CD4-positive, alpha-beta T cell treated with Interleukin-2 at 100 ng/mL for 4 hours (primary cell): ENCODE measurements at regions not wholly inside any gene's neighbourhood (a gene's known extent, or its start where the extent isn't known, plus 50 kb on each side); places are given as distances from the start of the nearest gene placed in this dataset.

ENCODE experiments used
- DNase-seq: peaks from one replicate; pipeline ENCODE4 v3.0.0-alpha.2; 2020; ENCODE audit warnings: low spot score

DNA sequence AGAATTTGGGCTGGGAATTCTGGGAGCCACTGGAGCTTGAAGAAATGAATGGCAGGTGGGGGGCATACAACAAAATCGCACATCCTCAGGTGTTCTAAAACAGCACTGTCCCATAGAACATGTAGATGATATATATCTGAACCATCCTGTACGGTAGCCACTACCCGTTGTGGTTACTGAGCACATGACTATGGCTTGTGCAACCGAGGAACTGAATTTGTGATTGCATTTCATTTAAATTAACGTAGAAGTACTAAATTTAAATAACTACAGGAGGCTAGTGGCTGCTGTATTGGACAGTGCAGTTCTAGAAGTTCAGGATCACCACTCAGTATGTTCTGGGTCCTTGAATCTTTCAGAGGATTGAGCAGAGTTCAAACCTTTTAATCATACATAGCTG lies 172.4 kb downstream of the PHETA1 start:
- DNase-seq = no peak

DNA sequence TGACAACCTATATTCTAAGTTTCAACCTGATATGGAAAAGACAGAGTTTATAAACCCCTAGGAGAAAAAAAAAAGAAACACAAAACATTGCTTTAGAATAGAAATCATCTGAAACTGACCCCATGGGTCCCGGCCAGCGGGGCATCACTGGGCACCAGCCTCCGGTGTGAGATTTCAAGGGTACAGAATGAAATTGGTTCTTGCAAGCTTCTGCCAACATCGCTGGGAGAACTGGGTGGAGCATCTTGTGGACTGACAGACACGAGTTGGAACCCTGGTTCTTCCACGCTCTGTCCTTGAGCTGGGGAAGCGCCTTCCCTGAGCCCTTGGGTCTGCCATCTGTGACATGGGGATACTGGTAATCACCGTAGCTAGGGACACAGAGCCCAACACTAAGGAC lies 173.6 kb downstream of the PHETA1 start:
- no peak for DNase-seq

DNA sequence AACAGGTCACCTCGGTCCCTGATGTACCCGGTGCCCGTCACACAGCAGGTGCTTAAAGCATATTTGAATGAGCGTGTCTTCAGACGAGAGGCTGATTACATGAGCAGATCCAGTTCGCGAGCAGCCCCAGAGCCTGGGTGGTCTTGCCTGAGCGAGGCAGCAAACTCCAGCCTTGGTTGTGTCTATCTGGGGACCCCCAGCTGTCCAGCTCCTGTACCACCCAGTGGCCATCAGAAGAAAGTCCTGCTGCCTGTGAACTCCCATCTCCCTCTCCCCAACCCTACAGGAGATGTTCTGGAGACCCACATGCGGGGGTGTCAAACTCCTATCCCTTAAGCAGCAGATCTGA lies 174.2 kb downstream of the PHETA1 start:
- DNase-seq = no peak

DNA sequence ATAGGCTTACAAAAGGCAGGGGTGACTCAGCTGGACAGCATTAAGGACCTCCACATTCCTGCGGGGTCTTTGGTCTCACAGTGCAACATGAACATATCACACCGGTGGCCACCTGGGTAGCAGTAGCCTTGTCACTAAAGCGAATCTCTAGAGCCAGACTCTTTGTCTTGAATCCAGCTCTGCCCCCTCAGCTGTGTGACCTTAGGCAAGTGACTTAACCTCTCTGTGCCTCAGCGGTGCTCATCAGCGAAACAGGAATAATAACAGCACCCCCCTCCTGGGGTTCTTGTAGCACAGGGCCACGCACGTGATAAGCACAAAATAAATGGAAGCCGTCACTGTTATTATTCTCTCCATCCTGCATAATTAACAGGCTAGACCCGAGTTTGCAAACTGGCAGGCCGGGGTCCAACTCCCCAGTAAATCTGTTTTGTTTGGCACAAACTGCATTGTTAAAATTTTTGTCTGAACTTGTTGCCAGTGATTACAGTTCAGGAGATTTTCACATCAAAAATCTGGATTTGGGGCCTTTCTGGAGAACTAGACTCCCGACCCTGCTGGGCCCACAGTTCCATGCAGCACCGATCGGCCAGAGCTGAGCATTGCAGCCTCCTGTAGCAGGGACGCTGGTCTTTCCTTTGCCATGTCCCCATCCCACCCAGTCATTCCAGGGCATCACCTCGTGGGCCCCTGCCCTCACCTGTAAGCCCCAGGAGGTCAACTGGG lies 174.8 kb downstream of the PHETA1 start:
- no peak for DNase-seq

DNA sequence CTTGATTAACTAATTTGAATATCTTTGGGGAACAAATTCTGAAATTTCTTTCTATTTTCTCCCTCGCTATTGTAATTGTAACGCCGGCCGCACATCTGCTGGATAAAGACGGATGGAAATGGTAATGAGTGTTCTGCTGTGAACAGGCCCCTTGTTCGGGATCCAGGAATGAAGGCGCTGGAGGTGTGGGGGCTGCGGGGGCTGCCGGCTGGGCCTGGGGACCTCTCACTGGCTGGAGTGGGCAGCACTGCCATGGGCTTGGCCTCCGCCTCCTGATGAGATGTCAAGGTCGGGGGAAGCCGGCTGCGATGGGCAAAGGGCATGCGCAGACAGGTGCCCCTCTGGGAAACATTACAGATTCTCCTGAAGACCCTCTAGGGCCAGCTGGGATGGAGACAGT lies 175.4 kb downstream of the PHETA1 start:
- DNase-seq = no peak

DNA sequence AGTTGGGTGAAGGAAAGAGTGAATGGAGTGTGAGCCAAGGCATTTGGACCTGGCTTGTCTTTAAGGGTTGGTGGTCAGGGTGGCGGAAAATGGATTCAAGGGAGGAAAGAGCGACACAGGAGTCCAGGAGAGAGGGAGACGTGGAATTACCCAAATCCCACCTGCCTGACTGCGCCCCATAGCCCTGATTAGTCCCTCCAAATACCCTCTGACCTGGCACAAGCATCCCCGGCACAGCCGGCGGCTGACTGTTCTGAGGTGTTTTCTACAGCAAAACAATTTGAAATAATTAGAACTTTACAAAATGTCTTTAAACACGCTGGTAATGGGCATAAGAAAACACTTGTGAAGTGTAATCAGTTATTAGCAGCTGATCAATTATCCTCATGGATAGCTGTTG lies 175.8 kb downstream of the PHETA1 start:
- no peak for DNase-seq

DNA sequence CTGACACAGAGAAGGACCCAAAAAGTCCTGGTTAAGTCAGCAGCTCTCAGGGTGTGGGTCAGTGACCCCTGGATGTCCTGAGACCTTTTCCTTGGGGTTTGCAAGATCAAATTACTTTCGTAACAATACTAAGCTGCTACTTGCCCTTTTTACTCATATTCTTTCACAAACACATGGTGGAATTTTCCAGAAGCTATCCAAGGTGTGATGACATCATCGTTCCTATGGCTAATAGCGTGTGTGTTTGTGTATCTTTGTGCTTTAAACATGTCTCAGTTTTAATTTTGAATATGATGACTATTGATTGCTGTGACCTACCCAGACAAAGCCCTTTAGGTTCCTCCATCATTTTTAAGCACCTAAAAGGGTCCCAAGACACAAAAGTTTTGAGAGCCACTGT lies 176.2 kb downstream of the PHETA1 start:
- no peak for DNase-seq

DNA sequence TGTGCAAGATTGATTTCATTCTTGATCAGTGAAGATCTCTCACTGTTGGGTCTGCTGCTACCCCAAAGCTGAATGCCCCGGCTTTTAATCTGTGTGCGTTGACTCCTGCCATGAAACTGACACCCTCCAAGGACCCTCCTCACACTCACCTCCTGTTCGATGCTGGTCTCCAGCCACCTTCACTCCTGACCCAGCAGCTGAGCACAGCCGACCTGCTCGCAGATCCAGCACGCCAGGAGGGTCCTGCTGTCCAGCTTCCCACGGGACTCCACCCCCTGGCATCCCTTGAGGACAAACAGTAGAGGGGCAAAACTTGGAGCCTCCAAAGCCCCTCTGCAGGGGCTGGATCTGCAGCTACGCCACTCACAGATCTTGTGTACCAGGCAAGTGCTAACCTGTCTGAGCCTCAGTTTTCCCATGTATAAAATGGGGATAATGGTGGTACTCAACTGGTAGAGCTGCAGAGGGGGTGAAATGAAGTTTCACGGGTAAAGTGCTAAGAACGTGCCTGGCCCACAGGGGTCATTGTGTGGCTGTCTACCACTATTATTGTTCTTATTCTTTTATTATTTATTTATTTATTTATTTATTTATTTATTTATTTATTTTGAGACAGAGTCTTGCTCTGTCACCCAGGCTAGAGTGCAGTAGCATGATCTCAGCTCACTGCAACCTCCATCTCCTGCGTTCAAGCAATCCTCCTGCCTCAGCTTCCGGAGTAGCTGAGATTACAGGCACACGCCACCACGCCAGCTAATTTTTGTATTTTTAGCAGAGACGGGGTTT lies 178.0 kb downstream of the PHETA1 start:
- no peak for DNase-seq

DNA sequence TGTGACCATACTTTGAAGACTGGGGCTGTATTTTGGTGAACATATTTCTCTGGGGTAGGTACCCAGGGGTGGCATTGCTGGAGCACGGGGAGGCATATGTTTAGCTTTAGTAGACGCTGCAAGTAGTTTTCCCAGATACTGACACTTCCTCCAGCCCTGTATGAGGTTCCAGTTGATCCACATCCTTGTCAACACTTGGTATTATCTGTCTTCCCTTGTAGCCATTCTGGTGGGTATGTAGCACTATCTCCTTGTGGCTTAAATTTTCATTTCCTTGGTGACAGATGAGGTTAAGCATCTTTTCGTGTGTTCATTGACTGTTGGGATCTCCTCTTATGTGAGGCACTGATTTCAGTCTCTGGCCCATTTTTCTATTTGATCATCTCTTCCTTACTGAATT lies 179.1 kb downstream of the PHETA1 start:
- no peak for DNase-seq

DNA sequence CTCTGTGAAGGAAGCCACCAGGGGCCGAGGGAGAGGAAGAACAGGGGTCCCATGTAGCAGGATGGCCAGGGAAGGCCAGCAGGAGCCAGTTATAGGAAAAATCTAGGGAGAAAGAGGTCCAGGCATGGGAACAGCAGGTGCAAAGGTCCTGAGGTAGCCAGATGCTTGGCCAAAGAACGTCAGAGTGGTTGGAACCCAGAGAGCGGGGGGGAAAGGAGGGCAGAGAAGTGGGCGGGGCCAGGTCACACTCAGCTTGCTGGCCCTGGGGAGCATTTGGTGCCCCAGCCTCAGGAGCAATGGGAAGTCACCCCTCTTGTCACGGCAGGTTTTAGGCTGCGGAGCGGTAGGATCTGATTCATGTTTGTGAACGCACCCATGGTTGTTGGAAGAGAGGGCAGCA lies 180.5 kb downstream of the PHETA1 start:
- DNase-seq = no peak

DNA sequence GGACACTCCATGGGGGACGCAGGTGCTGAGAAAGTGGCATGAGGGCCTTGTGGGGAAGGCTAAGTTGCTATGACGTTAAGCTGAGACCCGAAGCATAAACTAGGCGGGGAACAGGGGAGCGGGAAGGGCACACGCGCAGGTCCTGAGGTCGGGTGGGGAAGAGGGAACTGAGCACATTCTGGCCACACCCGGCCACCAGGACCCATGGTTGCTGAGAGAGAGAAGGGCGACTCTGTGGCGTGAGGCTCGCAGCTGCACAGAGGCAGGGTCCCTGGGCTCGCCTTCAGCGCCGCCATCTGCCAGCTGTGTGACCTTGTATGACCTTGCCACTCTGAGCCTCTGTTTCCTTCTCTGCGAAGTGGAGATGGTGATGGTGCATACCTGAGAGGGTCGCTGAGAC lies 182.5 kb downstream of the PHETA1 start:
- DNase-seq = no peak

DNA sequence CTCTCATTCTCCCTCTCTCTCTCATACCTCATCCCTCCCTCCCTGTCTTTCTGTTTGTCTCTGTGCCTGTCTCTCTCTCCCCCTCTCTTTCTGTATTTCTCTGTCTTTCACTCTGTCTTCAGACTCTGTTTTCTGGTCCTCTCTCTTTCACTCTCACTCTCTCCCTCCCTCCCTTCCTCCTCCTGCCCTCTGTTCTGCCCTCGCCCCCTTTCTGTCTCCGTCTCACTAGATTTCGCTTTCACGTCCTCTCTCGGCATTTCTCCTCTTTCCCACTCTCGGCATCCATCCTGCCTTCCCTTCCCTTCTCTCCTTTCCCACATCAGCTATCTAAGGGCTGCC lies 183.0 kb downstream of the PHETA1 start:
- DNase-seq = no peak

DNA sequence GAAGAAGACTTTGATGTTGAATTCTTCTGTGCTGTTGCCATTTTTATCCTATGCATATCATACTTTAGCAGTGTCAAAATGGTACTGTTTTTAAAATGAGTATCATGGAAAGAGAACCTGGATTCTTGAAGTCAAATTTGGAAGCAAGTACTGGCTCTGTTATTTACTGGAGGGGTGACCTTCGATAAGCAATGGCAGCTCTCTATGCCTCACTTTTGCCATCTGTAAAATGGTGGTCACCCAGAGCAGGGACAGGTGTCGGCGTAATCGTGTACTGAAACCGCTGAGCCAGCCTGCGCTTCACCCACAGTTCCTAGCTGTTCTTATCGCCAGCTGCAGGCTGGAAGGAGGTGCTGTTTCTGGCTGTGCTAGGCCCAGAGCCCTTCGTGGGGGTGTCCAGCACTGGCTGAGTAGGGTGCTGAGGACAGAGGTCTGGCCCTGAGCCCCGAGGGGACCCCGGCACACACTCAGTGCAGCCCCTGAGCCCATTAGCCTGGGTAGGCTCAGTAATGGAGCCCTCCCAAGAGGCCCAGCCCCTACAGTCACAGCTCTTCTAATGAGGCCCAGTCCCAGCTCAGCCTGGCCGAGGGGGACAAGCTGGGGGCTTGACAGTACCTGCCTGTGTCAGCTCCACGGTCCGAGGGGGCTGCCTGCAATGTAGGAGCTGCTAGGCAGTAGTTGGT lies 183.5 kb downstream of the PHETA1 start:
- DNase-seq = no peak

DNA sequence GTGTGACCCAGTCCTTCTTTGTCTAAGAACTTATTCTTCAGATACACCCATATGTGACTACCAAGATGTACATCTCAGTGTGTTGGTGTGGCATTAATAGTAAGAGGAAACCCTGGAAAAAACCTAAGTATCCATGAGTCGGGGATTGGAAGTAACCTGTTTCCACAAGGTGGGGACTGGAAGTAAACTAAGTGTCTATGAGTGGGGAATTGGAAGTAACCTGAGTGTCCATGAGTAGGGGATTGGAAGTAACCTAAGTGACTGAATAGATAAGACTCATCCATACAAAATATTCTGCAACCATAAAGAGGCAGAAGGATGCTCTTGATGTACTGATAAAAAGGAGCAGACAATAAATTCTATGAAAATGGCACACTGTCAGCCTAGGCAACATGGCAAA lies 184.7 kb downstream of the PHETA1 start:
- DNase-seq = no peak

DNA sequence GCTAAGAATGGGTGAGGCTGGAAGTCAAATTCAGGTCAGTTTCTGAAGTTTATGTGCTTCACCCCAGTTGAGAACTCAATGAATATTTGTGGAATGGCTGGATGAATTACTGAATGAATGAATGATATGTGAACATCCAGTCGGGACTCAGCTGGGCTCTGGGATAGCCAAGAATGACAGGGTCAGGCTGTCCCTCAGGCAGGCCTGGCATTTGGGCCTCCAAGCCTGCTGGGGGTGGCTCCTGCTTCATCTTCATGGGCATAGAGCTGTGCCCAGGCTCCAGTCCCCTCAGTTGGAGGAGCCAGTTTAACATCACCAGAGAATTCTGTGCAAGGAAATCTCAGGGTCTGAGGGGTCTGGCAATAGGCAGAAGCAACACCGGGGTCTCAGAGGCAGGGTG lies 185.8 kb downstream of the PHETA1 start:
- no peak for DNase-seq

DNA sequence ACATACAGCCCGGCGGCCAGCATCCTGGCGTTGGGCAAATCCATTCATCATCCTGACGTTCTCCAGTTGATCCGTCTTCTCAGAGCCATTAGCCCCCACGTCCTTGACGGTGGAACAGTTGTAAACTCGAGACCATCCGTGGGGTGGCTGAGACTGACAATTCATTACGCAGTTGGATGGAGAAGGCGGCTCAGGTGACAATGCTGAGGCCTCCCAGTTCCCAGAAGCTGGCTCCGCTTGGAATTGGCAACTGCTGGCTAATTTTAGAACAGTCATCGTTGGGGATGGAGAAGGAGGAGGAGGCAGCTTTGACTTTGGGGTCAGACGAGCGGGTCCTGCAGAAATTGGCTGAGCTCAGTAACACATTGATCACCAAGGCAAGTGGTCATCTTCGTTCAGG lies 186.5 kb downstream of the PHETA1 start:
- no peak for DNase-seq

DNA sequence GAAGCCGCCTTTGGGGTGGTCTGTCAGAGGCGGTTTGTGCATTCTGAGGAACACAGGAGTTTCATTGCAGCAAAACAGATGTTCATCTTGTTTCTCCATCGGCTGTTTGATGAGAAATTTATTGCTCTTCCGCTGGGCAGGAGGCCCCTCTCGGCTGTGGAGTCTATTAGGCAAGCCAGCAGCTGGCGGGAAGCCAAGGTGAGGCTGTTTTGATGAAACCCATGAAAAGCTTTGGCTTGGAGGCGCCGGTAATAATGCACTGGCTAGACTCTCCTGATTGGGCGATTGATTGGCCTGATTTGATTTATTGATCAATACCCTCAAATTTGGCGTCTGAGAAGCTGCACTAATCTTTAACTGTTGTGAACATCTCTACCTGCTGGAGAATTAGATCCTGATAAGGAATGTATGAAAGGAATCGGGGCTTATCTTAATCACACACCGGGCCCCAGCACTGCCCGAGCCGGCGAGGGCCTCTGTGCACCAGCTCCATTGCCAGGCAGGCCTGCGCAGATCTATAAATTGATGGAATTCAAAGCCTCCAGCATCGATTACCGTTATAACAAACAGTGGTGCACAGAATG lies 187.7 kb downstream of the PHETA1 start:
- DNase-seq = no peak

DNA sequence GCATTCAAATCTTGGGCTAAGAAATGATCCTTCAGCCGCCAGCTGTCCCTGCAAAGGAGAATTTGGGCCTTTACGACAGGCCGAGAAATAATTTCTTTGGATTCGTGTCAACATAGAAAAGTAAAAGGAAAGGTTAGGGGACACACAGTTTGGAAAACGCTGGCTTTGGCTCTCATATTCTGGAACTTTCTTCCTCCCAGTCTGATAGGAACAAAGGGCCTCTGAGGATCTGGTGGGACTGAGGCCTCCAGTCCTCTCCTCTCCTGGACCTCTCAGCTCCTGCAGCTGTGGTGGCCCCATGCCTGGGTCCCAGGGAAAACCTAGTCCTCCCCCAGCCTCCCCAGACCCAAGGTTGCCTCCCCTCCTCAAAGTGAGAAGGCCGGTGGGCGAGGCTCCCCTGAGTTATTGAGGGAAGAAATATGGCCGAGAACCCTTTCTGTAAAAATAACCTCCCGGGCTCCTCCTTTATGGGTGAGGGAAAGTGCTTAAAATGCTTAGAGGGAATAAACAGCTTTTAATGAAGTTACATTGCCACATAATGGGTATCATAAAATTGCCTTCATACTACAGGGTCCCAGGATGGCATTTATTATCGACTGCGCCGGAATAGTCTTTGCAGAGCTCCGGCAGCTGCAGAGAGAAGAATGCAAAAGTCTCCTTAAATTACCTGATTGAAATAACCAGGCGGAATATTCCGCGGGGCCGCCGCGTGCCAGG lies 188.3 kb downstream of the PHETA1 start:
- DNase-seq = no peak

DNA sequence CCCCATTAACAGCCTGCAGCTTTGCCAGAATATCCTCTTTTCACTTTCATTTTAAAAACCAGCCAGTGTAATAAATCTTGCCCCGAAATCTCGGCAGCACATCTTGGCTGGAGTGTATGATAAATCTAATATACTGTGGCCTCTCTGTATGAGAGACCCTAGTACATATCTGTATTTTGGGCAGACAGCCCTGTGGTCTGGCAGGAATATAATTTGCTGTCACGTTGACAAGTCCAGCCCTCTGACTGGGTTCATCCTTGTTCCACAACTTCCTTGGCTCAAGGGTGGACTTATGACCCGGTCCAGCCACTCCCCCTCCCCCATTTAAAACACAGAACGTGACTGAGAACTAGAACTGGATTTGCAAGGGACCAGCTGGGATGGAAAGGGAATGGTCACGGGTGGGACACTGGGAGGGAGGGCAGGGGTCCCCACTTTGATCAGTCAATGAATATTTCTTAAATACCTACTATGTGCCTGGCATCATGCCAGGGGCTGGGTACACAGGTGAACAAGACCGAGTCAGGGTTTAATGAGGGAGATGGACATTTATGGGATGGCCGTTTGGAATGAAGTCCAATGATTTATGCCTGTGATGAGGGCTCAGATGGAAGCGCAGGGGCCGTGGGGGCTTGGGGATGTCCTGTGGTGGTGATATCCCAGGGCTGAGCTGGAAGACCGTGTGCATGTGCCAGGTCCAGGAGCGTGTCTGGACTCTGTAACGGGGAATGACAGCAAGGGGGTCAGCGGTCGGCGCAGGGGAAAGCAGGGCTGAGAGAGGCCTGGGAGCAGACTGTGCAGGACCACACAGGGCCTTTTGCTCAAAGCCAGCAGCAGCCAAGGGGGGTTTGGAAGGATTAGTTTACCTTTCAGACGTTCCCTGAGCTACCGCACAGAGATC lies 190.5 kb downstream of the PHETA1 start:
- no peak for DNase-seq

DNA sequence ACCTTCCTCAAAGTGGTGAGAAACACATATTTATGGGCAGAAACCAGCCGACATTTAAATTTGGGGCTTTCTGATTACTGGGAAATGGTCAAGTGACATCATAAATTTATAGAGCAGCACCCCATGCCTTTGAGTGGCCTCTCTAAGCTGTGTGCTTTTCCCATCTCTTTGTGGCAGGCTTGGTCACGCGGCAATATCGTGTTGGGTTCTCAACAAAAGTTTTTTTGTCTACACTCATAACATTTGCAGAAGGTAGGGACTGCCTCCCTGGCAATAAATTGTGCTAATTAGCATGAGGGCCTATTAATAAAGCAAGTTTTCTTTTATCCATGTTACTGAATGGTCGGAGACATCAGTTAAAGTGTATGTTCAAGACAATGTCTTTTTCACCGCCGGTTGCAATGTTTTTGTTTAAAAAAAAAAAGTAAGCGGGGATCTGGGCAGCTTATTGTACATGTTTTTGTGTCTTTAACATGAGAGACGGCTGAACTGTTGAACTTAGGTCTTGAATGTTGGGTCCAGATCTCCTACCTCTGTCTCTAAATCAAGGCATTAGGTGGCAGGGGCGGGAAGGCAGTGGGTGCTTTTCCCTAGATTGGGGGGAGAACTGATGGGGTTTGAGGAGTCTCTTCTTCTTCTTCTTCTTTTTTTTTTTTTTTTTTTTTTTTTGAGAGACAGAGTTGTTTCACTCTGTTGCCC lies 193.3 kb downstream of the PHETA1 start:
- DNase-seq = no peak

DNA sequence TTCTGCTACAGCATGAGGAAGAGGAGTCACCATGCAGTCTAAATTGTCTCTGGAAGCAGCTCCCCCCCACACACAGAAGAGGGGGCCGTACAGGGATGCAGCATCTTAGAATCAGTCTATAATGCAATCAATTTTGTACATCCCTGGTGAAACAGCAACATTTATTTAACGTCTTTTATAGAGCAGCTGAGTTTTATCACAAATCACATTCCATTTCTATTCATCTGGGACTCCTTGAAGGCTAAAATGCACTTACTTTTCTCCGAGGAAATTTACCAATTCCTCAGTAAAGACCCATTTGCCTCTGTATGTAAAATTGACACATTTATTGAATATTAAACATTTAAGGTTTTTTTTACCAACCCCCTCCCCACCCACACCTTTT lies 193.9 kb downstream of the PHETA1 start:
- DNase-seq = no peak
